RPMI7951 (cell line): ENCODE measurements at regions not wholly inside any gene's neighbourhood (a gene's known extent, or its start where the extent isn't known, plus 50 kb on each side); places are given as distances from the start of the nearest gene placed in this dataset.
A peak's percentile ranks its signal among the peaks of the same experiment; 100 is the strongest.
"Not testable (repeated sequence)": the region's sequence is repeated elsewhere in the genome, so short reads cannot be mapped to it uniquely, and the experiment has no call there.

Experiments used
- DNase-seq: peaks from one replicate; pipeline ENCODE4 v3.0.0-alpha.2; 2012; ENCODE audit warnings: low read depth

DNA sequence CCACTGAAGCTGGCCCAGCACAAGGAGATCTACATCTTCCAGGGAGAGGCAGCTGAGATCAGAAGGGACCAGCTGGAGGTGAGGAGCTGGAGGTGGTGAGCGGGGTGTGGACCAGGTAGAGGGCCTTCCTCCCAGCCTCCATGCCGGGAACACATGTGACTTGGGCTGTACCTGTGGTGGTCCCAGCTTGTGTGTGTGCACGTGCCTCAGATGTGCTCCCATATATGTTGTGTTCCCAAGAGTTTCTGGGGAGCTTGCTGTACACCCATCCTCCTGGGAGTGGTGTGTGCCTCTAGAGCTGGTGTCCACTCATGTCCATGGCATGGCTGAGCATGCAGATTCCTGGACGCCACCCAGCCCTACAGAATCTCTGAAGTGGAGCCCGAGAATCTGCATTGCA lies 183.7 kb upstream of the AKAP13 start:
- not testable (repeated sequence) for DNase-seq

DNA sequence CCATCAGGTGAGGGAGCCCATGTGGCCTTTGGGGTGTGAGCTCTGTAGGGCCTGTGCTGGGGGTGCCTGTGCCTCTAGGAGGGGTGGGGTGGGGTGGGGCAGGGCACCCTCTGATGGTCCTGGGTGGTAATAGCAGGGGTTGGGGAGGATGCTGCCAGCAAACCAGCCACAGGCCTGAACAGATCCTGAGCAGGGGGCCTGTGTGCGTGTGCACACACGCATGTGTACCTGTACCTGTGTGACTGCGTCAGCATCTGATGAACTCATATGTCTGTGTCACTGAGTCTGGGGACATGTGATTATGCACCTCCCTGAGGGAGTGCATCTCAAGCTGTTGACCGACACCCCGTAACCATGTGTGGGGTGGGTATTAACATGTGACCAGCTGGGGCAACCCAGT lies 182.8 kb upstream of the AKAP13 start:
- not testable (repeated sequence) for DNase-seq

DNA sequence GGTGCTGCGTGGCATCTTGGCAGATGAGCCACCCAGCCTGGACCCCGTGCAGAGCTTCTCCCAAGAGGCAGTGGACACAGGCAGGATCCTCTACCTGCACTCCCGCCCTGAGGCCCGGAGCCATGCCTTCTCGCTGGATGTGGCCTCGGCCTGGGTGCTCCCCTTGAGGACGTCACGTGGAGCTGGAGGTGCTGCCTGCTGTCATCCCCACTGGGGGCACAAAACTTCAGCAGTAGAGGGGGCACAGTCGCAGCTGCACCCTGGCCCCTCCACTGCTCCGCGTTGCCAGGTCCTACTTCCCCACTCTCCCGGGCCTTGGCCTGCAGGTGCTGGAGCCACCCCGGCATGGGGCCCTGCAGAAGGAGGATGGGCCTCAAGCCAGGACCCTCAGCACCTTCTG lies 182.0 kb upstream of the AKAP13 start:
- not testable (repeated sequence) for DNase-seq

DNA sequence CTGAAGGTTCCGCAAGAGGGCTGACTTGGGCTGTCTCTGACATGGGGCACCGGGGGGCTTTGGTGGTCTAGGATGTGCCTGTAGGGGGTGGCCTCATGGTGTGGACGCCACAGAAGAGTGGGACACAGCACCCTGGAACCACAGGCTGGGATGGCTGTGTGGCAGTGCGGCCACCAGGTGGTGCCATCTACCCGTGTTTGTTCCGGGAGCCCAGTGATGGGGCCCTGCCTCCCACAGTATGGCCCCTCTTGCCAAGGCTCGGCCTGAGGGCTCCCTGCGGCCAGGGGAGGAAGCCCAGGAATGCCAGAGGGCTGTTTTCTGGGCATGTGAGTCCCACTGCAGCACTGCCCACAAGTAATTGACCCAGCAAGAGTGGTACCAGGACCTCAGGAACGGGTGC lies 180.2 kb upstream of the AKAP13 start:
- not testable (repeated sequence) for DNase-seq

DNA sequence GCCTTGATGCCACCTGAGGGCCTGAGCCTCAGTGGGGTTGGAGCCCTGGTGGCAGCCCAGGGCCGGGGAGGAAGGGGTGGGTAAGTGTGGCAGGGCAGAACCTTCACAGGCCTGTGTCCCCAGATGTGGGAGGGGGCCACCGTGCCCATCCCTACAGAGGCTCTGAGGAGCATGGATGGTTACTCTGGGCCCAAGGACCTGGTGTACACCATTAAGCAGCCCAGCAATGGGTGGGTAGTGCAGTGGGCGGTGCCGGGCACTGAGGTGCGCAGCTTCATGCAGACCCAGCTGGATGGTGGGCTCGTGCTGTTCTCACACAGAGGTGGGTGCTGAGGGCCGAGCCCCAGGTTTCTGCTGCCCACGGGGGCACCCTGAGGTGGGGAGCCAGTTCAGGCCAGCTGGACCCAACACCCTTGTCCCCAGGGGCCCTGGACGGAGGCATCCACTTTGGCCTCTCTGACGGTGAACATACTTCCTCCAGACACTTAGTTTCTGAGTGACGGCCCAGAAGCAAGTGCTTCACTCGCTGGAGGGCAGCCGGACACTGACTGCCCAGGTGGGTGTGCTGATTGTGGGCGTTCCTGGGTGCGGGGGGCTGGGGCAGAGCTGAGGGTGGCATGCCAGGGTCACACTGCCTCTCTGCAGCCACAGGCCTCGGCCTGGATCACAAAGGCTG lies 179.1 kb upstream of the AKAP13 start:
- not testable (repeated sequence) for DNase-seq

DNA sequence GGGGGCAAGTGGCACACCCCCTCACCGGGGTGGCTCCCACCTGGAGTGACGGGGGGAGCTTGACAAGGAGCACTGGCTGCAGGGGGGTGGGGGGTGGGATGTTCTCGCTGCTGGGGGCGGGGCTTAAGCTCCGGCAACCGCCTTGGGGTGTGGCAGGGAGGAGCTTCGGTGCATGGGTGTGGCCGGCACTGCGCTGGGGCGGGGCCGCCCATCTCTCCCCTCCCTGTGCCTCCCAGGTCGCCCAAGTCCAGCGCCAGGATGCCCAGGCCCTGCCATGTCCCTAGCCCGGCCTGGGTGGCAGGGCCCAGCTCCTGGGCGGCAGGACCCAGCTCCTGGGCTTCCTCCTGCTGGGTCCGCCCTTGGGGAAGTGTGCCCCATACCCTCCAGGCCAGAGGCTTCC lies 175.9 kb upstream of the AKAP13 start:
- not testable (repeated sequence) for DNase-seq

DNA sequence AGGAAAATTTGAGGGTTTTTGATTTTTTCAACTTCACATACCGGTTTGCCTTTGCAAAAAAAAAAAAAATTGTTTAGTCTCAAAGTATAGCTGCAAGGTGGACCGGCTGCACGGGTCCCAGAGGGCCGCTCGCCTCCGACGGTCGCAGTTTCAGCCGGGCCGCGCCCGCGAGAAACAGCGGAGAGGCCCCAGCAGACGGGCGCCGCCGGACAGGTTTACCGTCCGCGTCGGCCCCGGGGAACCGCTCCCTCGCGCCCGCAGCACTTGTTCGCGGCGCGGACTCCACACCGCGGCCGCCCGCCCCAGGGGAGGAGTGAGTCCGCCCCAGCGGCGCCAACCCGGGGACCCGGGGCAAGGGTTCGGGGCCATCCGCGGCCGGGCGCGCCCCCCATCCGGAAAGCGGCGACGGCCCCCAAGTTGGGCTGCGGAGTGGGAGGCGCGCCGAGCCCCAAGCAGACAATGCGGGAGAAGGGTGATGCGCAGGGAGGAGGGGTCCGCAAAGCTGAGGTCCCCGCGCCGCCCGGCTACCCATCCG lies 146.5 kb upstream of the AKAP13 start:
- DNase-seq = not testable (repeated sequence)

DNA sequence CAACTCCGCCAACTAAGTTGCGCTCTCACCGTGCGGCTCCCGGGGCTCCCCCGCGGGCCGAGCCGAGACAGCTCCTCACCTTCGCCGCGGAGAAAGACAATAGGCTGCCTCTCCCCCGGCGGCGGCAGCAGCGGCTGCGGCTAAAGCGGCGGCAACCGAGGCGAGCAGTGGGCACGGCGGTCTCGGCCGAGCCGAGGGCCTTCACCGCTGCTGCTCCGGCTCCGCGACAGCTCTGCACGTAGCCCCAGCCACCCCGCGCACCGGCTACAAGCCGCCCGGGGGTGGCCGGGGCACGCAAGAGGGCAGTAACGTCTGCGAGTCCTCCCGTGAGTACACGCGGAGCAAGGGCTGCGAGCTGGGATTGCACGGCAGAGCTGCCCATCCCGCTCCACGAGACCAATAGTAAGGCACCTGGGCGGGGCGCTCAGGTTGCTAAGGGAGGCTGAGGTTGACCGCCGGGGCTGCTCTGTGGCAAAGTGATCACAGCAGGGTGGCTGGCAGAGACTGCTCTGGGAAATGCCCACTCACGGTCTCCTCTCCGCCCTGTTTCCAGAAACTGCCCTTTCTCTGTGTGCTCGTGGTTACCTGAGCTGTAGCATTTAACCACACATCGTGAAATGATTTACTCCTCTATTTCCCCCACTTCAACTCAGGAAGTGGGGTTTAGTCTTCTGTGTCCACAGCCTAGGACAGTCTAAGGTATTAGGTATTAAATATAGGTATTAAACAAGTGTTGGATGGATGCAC lies 145.8 kb upstream of the AKAP13 start:
- not testable (repeated sequence) for DNase-seq

DNA sequence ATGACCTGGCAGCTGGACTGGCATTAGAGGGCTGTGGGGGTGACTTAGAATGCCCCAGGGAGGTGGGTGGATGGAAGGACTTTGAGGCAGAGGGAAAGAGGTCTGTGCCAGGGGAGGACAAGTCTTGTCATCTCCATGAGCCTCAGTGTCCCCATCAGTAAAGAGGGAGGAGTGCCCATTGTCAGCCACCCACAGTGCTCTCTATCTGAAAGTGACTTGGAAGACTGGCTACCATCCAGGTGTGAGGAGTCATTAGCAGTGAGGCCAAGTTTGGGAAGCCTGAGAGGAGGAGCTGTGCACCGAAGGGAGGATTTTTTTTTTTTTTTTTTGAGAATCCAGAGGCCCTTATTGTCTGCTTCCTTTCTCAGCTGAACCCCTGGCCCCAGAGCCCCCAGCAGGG lies 136.3 kb upstream of the AKAP13 start:
- not testable (repeated sequence) for DNase-seq

DNA sequence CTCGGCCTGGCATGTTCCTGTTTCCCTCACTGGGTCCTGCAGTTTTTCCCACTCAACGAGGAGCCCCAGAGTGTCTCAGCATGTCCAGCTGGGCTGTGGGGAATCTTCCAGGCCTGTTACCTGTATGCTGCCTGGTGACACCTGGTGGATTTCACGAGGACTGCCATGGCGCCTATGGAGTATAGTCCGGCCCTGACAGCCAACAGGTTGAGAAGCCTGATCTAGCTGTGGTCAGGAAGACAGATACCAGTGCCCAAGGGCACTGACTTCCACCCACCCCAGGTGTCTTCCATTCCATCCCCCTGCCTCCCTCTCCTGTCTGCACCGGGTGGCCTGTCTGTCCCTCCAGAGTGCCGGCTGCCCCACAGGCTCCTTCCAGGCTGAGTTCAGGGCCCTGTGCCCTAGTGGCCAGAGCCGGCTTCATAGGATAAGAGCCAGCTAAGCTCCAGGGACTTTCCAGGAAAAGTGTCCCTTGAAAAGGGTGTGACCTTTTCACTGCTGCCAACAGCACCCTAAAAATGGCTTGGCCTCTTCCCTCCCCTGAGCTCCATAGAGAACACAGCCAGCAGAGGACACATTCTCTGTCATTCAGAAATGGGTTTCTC lies 129.4 kb upstream of the AKAP13 start:
- DNase-seq = not testable (repeated sequence)

DNA sequence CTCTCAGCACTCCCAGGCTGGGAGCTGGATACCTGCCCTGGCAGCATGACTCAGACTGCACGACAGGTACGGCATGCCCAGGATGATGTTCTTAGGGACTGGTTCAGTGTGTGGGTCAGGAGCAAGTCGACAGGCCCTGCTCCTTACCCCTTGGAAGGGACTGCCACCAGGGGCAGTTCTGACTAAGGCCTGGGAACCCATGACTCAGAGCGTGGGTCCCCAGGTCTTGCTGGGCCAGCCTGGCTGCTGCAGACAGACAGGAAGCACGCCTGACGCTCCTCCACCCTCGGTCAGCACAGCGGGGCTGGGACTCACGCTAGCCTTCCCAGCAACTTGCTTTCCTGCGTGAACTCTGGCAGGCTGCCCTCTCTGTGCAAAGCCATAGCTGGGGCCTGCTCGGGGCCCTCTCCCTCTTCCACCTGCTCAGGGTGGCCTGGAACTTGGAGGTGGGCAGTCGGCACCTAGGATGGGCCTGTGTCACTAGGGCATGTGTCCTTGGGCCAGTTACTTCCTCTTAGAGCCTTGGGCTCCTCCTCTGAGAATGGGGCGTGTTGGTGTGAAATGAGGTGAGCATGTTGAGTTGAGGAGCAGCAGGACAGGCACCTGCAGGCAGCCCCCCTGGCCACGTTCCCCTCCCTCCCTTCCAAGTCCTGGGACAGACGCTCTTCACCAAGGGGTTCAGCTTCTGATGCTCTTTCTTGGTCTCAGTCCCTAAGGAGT lies 127.0 kb upstream of the AKAP13 start:
- DNase-seq = peak; percentile 58

DNA sequence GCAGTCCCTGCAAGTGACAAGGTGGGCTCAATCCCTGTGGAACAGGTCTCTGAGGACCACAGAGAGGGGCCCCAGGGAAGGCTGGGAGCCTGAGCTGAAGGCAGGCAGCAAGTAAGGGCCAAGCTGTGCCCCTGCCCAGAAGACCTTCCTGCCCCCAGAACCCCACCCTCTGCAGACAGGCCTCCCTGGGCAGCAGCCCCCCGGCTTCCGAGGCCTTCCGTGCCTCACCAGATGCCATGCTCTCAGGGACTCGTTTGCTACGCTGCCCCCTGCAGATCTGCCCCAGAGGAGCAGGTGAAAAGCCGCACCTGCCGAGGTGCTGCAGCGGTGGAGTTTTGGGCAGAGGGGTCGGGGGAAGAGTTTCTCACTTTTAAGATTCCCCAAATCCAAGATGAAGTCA lies 125.4 kb upstream of the AKAP13 start:
- DNase-seq = not testable (repeated sequence)

DNA sequence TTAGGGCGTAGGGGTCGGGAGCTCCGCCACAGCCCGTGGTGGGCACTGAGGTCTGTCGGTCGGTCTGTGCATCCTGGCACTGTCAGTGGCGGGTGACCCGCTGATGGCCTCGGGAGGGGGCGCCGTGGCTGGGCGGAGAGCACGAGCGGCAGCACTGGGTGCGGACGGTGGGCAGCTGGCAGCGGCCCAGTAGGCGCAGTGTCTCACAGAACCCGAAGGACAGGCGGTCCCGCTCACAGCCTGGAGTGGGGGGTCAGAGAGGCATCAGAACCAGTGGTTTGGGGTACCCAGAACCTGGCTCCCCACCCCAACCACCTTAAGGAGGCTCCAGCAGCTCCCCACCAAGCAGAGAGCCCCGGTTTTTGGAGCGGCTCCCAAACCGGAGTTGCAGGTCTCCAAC lies 124.9 kb upstream of the AKAP13 start:
- not testable (repeated sequence) for DNase-seq

DNA sequence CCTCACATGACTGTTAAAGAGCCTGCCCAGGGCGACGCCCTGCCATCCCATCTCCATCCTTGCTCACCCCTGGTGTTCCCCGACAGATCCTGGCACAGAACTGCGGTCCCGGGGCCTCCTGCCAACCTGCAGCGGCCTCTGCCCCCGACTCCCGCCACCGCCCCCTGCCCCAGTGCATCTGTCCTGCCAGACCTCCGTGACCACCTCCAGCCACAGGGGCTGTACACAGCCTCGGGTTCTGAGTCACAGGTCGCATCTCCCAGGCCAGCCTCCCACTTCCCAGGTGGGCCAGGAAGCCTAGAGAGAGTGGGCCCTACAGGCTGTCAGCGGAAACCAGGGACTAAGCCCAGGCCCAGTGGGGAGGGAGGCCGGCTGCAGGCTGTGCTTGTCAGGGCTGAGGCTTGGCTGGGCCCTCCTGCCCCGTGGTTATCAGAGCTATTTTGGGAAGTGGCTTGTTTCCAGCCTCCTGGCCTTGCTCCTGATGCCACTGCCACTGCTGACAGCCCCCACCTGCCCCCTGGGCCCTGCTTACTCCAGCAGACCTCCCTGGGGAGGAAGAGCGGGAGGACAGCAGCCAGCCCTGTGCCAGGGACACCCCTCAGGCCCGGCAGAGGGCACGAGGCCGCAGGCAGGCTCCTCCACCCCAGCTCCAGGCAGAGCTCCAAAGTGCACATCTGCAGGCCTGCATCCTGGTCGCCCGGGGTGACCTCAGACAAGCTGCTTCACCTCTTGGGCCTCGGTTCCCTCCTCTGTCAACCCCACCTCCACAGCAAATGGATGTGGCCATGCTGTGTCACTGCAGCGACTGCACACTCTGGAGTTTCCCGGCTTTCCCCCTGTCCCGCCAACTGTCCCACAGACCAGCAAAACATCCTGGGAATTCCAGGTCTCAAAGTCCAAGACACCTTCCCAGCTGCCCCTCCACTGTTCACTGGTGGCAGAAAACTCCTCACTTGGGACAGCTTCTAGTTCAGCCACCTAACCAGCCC lies 124.1 kb upstream of the AKAP13 start:
- peak; percentile 87 for DNase-seq

DNA sequence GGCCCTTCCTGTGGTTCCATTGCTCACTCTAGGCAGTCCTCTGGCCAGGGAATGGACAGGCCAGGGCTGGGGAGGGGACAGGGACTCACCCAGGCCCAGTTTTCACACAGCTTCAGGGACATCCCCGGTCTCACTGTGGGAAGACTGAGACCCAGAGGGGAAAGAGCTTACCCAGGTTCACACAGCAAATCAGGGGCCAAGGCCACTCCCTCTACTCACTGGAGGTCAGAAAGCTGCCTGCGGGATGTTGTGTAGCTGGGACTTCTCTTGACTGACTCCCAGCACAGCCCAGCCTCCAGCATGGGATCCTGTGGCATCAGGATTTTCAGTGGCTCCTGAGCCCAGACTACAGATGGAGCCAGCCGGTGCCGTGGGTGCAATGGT lies 122.3 kb upstream of the AKAP13 start:
- DNase-seq = not testable (repeated sequence)

DNA sequence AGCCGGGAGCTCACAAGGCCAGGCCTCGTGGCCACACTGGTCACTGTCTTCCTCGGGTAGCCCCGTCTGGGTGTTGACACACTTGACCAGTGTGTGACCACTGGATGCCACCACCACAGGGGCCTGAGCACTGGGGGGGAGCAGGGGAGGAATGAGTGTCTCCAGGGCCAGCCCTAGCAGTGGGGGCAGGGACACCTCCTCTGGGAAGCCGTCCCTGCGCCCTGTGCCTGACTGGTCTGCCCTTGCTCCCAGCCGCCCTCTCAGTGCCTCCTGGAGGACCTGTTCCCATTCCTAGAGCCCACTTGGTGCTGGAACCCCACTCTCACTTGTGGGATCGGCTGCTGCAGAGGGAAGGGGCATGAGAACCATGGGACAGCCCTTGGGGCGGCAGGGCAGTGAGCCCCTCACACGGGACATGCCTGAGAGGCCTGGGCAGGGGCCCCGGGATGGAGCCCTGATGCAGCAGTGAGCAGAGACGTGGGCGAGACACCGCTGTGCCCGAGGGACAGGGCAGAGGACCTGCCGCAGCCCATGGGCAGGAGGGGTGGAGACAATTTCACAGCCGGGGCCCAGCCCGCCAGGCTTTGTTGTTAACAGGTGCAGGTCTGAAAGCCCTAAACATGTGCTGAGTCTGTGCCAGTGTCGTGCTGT lies 121.7 kb upstream of the AKAP13 start:
- DNase-seq = not testable (repeated sequence)

DNA sequence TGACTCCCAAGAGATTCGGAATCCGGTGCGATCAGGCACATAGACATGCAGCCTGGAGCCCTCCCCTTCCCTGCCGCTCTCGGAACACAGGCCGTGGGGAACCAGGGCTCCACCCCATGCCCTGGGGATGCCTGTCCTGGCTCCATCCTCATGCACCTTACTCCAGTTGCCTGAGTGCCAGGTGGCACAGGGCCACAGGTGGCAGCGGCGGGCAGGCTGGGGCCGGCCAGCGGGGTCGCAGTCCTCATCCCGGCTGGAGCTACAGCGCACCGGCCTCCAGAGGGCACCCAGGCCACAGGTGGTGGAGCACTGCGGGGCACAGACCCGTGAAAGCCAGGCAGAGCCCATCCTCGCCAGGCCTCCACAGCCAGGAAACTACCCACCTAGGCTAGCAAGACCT lies 119.9 kb upstream of the AKAP13 start:
- DNase-seq = not testable (repeated sequence)

DNA sequence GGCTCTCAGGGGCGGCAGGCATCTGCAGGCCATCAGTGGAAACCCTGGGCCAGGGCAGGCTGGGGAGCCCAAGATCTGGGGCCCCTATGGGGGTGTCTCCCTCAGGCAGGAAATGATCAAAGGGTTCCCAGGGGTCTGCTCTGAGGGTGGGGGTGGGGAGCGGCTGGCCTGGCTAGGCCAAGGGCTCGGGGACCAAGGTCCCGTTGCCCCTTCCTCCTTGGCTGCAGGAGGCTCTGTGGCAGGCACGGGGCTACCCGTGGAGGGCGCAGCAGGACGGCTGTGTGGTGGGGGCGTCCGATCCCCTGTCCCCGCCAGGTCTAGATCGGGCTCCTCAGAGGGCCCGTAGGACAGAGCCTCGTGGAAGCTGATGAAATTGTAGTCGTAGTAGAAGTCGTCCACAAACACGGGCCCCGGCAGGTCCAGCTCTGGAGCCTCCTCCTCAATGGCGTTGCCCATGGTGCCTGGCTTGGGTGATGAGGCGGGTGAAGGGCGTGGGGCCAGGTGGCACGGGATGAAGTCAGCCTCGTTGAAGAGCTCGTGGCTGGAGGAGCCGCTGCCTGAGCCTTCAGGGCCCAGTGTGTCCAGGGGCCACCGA lies 117.8 kb upstream of the AKAP13 start:
- not testable (repeated sequence) for DNase-seq

DNA sequence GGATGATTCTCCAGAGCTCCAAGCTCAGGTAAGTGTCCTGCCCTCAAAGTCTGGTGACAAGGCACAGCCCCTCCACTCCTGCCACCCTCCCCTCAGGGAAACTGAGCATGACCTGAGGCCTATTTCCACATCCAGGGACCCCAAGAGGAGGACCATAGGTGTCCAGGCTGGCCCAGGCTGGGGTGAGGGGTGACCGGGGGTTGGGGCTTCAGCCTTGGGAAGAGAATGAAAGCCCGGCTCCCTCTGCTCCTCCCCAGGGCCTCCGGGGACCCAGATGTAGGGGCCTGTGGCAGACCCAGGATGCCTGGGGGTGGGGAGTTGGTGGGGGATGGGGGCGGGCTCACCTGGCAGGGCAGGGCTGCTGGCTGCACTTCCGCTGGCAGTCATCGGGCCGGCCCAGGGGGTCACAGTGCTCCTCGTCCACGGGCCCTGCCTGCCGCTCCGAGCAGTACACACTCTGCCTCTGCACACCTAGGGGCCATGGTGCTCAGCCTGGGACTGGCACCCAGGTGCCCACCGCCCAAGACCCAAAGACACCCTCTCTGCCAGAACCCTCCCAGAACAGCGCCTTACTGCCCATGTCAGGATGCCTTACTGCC lies 116.5 kb upstream of the AKAP13 start:
- not testable (repeated sequence) for DNase-seq
